ENCODE measurements at regions not wholly inside any gene's neighbourhood (a gene's known extent, or its start where the extent isn't known, plus 50 kb on each side); places are given as distances from the start of the nearest gene placed in this dataset.
"Not testable (repeated sequence)": the region's sequence is repeated elsewhere in the genome, so short reads cannot be mapped to it uniquely, and the experiment has no call there.

DNA sequence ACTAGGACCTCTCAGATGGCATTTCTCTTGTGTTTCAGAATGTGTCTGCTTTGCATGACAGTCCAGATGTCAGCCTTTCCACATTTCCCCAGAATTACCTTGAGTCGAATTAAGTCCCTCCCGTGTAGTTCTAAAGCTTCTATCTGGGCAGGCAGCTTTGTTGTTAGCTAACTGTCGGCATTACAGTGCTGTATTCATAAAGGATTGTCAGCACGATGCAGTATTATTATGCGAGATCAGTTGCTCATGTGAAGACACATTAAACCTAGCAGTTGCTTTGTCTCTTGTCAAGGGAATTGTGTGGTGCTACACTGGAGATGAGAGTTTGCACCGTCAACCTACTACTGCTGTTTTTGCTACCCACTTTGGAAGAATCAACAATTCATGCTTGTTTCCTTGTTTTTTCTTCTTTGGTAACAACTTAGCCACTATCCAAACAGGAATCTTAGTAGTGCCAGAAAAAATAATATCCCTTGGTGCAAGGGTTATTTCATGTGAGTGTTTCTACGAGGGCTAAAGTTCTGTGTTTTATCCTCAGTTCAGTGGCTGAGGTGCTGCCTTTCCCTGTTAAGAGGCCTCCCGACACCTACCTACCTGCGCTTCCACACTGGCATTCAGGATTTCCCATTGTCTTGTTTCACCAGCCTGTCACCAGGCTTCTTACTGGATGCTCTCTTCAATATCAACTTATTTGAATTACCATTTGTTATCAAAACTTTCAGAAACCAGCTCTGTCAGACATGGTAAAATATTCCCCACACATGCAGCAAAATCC, 297.9 kb upstream of the G2E3 start:
- no peak for DNase-seq (ENCODE audit: low read depth, low spot score)

DNA sequence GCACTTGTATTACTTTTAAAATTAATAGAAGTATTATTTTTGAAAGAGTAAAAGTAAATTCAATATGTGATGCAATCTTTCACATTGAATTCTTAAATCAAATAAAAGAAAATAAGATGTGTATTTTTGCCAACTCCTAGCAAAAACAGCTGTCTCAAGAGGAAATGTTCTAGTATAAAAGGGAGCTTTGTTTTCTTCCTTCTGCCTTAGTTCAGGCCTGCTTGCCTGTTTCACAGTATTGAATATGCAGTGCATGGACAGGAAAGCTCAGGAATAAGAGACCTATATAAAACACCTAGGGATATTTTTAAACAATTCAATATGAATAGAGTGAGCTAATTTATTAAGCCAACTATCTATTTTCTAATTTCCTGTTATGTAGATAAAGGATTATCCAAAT, 294.8 kb upstream of the G2E3 start:
- no peak for DNase-seq (ENCODE audit: low read depth, low spot score)

DNA sequence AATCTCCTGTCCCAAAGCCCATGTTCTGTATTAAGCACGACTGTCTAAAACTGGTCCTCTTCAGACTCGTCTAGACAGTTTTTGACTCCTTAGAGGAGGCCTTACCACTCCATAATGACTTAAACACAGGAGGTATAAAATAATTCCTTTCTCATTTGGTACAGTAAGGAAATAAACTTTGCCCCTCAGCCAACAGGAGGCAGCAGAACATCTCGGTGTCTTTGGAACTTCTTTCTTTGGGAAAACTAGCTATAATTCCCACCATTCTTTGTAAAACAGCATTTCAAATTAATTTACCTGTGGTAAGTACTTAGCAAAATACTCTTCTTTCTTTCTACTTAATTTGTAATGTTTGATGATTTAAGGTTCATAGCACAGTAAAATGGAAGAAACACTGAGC, 292.7 kb upstream of the G2E3 start:
- no peak for DNase-seq (ENCODE audit: low read depth, low spot score)

- DNase-seq (ENCODE audit: low read depth, low spot score): no peak
These were observed 291.8 kb upstream of the G2E3 start for GRCh38 chr14:30267141-30267540.

- DNase-seq (ENCODE audit: low read depth, low spot score): peak; percentile 7
These were observed 288.5 kb upstream of the G2E3 start for GRCh38 chr14:30270200-30271161.

GRCh38 chr14:30271811-30272323, 287.1 kb upstream of the G2E3 start:
- no peak for DNase-seq (ENCODE audit: low read depth, low spot score)

GRCh38 chr14:30272848-30273832, 285.8 kb upstream of the G2E3 start:
- DNase-seq (ENCODE audit: low read depth, low spot score): no peak

DNA sequence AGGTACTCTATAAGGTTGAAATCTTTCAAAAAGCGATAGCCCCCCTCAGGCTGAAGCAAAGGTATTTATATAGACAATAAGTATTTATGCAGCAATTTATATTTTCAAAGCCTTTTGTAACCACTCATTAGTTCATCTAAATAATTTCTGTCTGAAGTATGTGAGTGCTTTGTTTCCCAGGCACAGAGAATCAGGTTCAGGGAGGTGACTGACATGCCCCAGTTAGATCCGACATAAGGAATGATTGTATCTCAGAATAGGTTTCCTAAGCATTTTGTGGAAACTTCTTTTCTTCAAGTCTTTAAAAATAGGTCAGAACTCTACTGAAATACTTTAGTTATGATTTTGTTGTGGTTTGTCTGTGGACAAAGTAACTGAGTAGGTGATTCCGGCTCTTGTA, 283.4 kb upstream of the G2E3 start:
- no peak for DNase-seq (ENCODE audit: low read depth, low spot score)

- no peak for DNase-seq (ENCODE audit: low read depth, low spot score)
These were observed 281.7 kb upstream of the G2E3 start for GRCh38 chr14:30277268-30277667.

GRCh38 chr14:30278856-30279255, 280.1 kb upstream of the G2E3 start:
- DNase-seq (ENCODE audit: low read depth, low spot score): not testable (repeated sequence)

DNA sequence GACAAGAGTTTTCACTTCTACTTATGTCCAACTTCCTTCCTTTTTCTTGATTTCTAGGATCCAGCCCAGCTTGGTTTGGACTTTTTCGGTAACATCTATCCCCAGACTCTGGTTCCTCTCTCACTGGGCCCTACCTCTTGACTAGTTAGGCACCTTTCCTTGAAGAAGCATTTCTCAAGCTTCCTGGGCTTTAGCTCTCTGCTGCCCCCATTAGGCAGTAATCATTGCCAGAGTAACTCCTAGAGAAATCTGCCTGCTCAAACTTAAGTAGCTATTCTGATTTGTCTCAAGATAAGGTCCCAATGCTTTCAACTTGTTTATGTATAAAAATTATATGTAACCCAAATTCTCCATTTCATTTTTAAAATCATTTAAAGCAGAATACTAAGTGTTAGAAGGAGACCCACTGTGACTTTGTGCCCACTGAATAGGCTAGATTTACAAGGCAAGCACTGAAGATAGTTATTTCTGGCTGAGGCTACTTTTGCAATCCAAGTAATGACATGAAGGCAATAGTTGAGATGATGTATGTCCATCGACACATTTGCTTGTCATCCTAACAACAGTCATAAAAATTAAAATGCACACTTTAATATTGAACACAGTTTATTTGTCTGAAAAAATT, 275.0 kb upstream of the G2E3 start:
- no peak for DNase-seq (ENCODE audit: low read depth, low spot score)

- no peak for DNase-seq (ENCODE audit: low read depth, low spot score)
These were observed 274.1 kb upstream of the G2E3 start for GRCh38 chr14:30284808-30285207.

GRCh38 chr14:30287579-30288445, 271.1 kb upstream of the G2E3 start:
- no peak for DNase-seq (ENCODE audit: low read depth, low spot score)

- DNase-seq (ENCODE audit: low read depth, low spot score): no peak
These were observed 269.0 kb upstream of the G2E3 start for GRCh38 chr14:30290001-30290400.

DNA sequence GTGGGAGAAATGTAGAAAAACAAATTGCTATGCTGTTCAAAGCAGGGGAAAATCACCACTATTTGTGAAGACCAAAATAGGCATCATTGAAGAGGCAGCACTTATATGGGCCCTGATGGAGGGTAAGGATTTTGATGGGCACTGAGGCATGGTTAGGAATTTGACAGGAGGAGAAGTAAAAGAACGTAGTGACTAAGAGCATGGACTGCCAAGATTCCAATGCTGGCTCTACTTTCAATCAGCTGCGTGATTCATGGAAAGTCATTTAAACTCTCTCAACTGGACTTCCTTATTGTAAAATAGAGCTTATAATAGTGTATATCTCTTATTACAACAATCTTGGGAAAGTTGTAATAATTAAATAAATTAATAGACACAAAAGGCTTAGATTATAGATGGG, 267.7 kb upstream of the G2E3 start:
- no peak for DNase-seq (ENCODE audit: low read depth, low spot score)

DNA sequence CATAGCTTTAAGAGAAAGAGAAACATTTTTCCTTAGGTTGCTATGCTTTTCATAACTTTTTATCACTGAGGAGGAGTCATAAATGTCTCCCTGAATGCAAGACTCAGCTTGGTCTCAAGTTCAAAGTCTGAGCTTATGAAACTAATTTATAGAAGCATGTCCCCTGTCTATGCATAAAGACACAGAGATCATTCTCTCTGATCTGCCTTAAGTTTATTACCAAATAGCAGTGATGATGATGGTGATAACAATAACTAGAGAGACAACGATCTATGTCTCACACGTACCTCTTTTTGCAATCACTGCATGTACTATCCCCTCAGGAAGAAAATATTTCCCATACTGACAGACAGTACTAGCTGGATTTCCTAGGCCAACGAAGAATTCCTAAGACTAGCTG, 266.4 kb upstream of the G2E3 start:
- no peak for DNase-seq (ENCODE audit: low read depth, low spot score)

DNA sequence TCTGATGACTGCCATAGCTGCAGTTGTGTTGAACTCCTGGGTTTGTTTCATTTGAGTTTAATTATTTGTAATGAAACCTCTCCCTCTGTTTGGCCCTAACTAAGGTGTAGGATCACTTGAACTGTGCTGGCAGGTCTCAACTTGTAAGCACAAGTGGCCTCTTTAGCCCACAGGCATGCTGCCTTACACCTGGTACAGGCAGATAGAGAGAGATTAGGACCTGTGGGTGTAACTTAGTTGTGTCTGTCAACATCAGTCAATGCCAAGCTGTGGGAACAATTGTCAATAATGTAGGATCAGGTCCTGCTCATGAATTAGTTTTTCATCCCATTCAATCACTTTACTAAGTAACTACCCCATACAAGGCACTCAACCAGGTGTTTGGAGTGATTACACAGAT, 263.0 kb upstream of the G2E3 start:
- DNase-seq (ENCODE audit: low read depth, low spot score): no peak

- no peak for DNase-seq (ENCODE audit: low read depth, low spot score)
These were observed 262.0 kb upstream of the G2E3 start for GRCh38 chr14:30296931-30297405.

DNA sequence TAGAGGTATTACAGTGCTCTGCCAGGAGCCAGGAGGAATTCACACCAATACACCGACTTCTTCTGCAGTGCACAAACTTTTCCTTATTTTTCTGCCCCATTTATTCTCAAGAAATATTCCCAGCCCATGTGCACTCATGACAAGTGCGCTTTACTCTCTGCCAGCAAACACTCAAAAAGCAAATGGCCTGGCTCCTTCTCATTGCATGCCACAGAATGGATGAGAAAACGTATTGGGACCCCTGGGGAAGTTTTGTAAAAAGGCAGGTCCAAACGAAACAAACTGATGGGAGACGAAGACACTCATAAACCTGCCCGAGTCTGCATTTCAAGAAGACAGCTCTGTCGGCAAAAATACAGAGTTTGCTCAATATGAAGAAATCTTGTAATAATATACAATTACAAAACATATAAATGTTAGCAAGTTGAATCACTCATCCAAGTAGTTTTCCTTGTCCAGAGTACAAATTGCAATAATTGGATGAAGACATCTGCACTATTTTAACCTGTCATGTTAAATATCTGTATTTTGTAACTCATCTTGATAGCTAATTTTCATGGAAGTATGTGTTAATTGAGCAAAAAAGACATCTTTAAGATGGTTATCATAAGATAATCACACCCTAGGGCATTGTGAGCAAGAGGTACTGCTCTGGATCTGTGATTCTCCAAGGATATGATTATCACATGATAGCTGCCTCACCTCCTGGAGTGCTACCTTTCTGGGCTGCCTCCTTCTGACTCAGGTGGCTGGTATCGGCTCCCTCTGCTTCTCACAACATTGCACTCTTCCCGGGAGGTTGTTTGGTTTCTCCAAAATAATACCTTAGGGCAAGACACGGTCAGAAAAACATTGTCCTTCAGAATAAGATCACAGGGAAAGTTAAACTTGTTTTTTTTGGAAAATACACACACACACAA, 260.8 kb upstream of the G2E3 start:
- DNase-seq (ENCODE audit: low read depth, low spot score): no peak

Data from brain pericyte (primary cell).